Neural progenitor cell (in vitro differentiated cells): ENCODE measurements at regions not wholly inside any gene's neighbourhood (a gene's known extent, or its start where the extent isn't known, plus 50 kb on each side); places are given as distances from the start of the nearest gene placed in this dataset.

ENCODE experiments used
- CTCF ChIP-seq: fragments of 200-600 bp; sonication (generic); IDR thresholded peaks from 2 replicates; pipeline ENCODE4 v1.5.1; 2017; ENCODE audit warnings: antibody characterized with exemption, mild to moderate bottlenecking
- EZH2 ChIP-seq: fragments of 200-600 bp; sonication (generic); IDR thresholded peaks from 2 replicates; pipeline ENCODE4 v1.6.1; 2017; ENCODE audit warnings: antibody characterized with exemption, mild to moderate bottlenecking, moderate library complexity
- EZH2phosphoT487 ChIP-seq: fragments of 200-600 bp; sonication (generic); IDR thresholded peaks from 2 replicates; pipeline ENCODE4 v1.6.1; 2017; ENCODE audit warnings: antibody characterized with exemption

- TF ChIP-seq CTCF (no peak), EZH2 (no peak), EZH2phosphoT487 (no peak)
These were observed 234.0 kb downstream of the EPHA4 start for GRCh38 chr2:221337957-221338685.
